ENCODE measurements at regions not wholly inside any gene's neighbourhood (a gene's known extent, or its start where the extent isn't known, plus 50 kb on each side); places are given as distances from the start of the nearest gene placed in this dataset.

DNA sequence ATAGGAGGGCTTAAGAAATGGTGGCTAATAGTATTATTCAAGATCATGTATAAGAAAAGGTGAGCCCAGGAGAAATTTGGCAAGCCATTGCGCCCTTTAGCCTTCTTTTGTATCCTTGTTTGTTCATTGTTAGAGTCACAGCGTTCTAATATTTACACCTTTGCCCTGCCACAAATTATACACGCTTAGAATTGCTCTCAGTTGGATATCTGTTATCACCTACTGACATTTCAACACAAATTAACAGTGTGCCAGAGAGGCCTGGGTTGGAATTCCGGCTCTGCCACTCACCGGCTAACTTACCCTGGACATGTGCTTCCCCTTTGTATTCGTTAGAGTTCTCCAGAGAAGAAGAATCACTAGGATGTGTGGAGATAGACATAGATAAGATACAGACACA is 148.7 kb upstream of the KIT start:
- POLR2A ChIA-PET (ENCODE audit: partially characterized antibody), result no interaction called here
- no peak for TF ChIP-seq ASH2L (IDR thresholded peaks at IDR 0.05; ENCODE audit: low read length)
- TF ChIP-seq TCF12 (IDR thresholded peaks at IDR 0.05; ENCODE audit: low read depth, low read length), result no peak
- TF ChIP-seq BCL11A (IDR thresholded peaks at IDR 0.05; ENCODE audit: low read depth in 2 of 2, low read length in 2 of 2), result no peak
- TF ChIP-seq CREB1 (IDR thresholded peaks at IDR 0.05), result no peak
- Histone ChIP-seq H2AK5ac (ENCODE audit: low read depth, low read length) (no peak overlapping the region), H3K4me1 (replicated peaks in 1 of 4; ENCODE audit: control insufficient read depth in 3 of 4, insufficient read depth in 4 of 4, low read length in 3 of 4) (peaks cover 0 to 4% (median 0%) of the 10 kb centered on the region in 4 experiments; a peak in 1 of 7 replicates), H4K20me1 (replicated peaks in 1 of 2; ENCODE audit: control insufficient read depth in 1 of 2, insufficient read depth in 2 of 2, low read length in 2 of 2) (no peaks in the 10 kb centered on the region), H2BK5ac (ENCODE audit: low read depth, low read length) (no peak overlapping the region), H3K9me3 (ENCODE audit: insufficient read depth in 2 of 2, low read depth in 1 of 2, low read length in 1 of 2) (peaks cover 4 to 6% of the 10 kb centered on the region in 2 experiments; a peak in 2 of 4 replicates), H3K56ac (replicated peaks; ENCODE audit: insufficient read length, low read depth, low read length) (no peak overlapping the region), H3K4me3 (ENCODE audit: extremely low read depth in 1 of 4, insufficient read depth in 2 of 4, low read depth in 3 of 4, low read length in 4 of 4) (no peak overlapping the region), H3K79me2 (ENCODE audit: control insufficient read depth in 1 of 2, insufficient read depth in 2 of 2, low read length in 2 of 2) (no peaks in the 10 kb centered on the region), H3K36me3 (ENCODE audit: control insufficient read depth in 2 of 4, insufficient read depth in 4 of 4, low read length in 3 of 4) (no peaks in the 10 kb centered on the region), H3K4me2 (ENCODE audit: insufficient read depth in 1 of 2, low read depth in 2 of 2, low read length in 2 of 2) (no peak overlapping the region), H3K27ac (ENCODE audit: low read depth, low read length) (no peak overlapping the region), H3K27me3 (replicated peaks in 1 of 4; ENCODE audit: control insufficient read depth in 3 of 4, extremely low read depth in 1 of 4, insufficient read depth in 3 of 4, low read length in 3 of 4) (no peaks in the 10 kb centered on the region), H3K9ac (replicated peaks in 1 of 4; ENCODE audit: extremely low read depth in 1 of 4, low read depth in 3 of 4, low read length in 3 of 4) (no peak overlapping the region), H2BK15ac (ENCODE audit: low read length) (no peak overlapping the region), H2BK20ac (ENCODE audit: low read length) (no peak overlapping the region), H4K91ac (replicated peaks; ENCODE audit: insufficient read length, low read length) (no peak overlapping the region), H4K5ac (ENCODE audit: insufficient read length, low read depth, low read length) (no peak overlapping the region), H3K14ac (ENCODE audit: insufficient read length) (no peak overlapping the region), H3K23ac (ENCODE audit: insufficient read length) (no peak overlapping the region), H2AFZ (ENCODE audit: low read length) (no peak overlapping the region), H3K23me2 (ENCODE audit: low read depth, low read length) (no peaks in the 10 kb centered on the region), H3K4ac (replicated peaks; ENCODE audit: insufficient read length, low read depth, low read length) (no peak overlapping the region), H2BK120ac (replicated peaks; ENCODE audit: low read depth, low read length) (no peak overlapping the region), H3K18ac (ENCODE audit: extremely low read depth, low read length) (no peak overlapping the region), H2BK12ac (ENCODE audit: low read depth, low read length) (no peak overlapping the region), H4K8ac (ENCODE audit: extremely low read depth, insufficient read depth, low read length) (no peak overlapping the region), H3K79me1 (ENCODE audit: low read depth, low read length) (no peaks in the 10 kb centered on the region)
- 84% methylated on average over 6 of the region's 6 CpGs; no CpG with 5 or more reads in 1 of the 2 experiments for WGBS, 2 experiments (ENCODE audit: extremely low coverage in 1 of 2, insufficient coverage in 1 of 2, insufficient read length in 1 of 2, insufficient replicate concordance in 2 of 2, low coverage in 1 of 2, low lambda C conversion rate in 2 of 2, missing lambda C conversion rate in 1 of 2)
- CTCF ChIA-PET (ENCODE audit: partially characterized antibody), result no interaction called here
- FAIRE-seq (no peak), DNase-seq (ENCODE audit: low read depth in 1 of 2, low spot score in 2 of 2) (no peak)
